ENCODE measurements at regions not wholly inside any gene's neighbourhood (a gene's known extent, or its start where the extent isn't known, plus 50 kb on each side); places are given as distances from the start of the nearest gene placed in this dataset.

- TF ChIP-seq ETS1 (IDR thresholded peaks at IDR 0.05) (no peak), EZH2 (IDR thresholded peaks at IDR 0.05; ENCODE audit: low read depth, unreplicated experiment) (no peak), POLR2AphosphoS5 (IDR thresholded peaks at IDR 0.05; ENCODE audit: low read depth) (no peak), CTCF (conservative IDR thresholded peaks at IDR 0.05; ENCODE audit: low read depth in 2 of 2) (no peak), NANOG (IDR thresholded peaks at IDR 0.05; ENCODE audit: borderline replicate concordance) (no peak), STAT1 (IDR thresholded peaks at IDR 0.05; ENCODE audit: unreplicated experiment) (no peak), EZH2phosphoT487 (IDR thresholded peaks at IDR 0.05; ENCODE audit: unreplicated experiment) (no peak), REST (IDR thresholded peaks at IDR 0.05; ENCODE audit: unreplicated experiment) (no peak)
Observed at GRCh38 chr9:117835798-117836197, 131.6 kb downstream of the TLR4 start (continued).

- no peak overlapping the region for H3K27ac ChIP-seq (ENCODE audit: low read depth)
- no peak overlapping the region for H3K4me3 ChIP-seq
- H4K20me1 ChIP-seq (replicated peaks; ENCODE audit: insufficient read depth) = no peaks in the 10 kb centered on the region
- no peak overlapping the region for H2AFZ ChIP-seq
- no peak overlapping the region for H3K4me2 ChIP-seq
- no peak for ATAC-seq
- H3F3A ChIP-seq (replicated peaks; ENCODE audit: low read depth) = no peaks in the 10 kb centered on the region
- H3K36me3 ChIP-seq (ENCODE audit: insufficient read depth) = no peaks in the 10 kb centered on the region
- no peaks in the 10 kb centered on the region for H3K27me3 ChIP-seq (ENCODE audit: insufficient read depth)
- peaks cover 8% of the 10 kb centered on the region; the same call in 1 of the 2 replicates for H3K9me2 ChIP-seq (ENCODE audit: insufficient read depth)
- peaks cover 65% of the 10 kb centered on the region for H3K9me3 Mint-ChIP-seq
- H3K79me2 ChIP-seq (replicated peaks; ENCODE audit: insufficient read depth) = no peaks in the 10 kb centered on the region
- H3K36me3 Mint-ChIP-seq (ENCODE audit: low read depth) = peaks cover 4% of the 10 kb centered on the region; the same call in 1 of the 3 replicates
- DNase-seq (ENCODE audit: low spot score) = no peak
- H3K4me1 ChIP-seq (ENCODE audit: insufficient read depth) = peaks cover 4% of the 10 kb centered on the region; the same call in 1 of the 2 replicates
- peaks cover 3% of the 10 kb centered on the region for H3K27me3 Mint-ChIP-seq (ENCODE audit: insufficient read depth, low read depth, poor library complexity)
- no peak overlapping the region for H3K4me3 Mint-ChIP-seq
- peaks cover 3% of the 10 kb centered on the region; the same call in 2 of the 3 replicates for H3K4me1 Mint-ChIP-seq
- no peak overlapping the region for H3K27ac Mint-ChIP-seq
- TF ChIP-seq POLR2AphosphoS5 (IDR thresholded peaks at IDR 0.05; ENCODE audit: low read depth) (no peak), ZNF462 (CRISPR knock-in tag; IDR thresholded peaks at IDR 0.05) (no peak), EZH2 (IDR thresholded peaks at IDR 0.05; ENCODE audit: low read depth, unreplicated experiment) (no peak)
Observed at GRCh38 chr9:117839862-117840261, 135.7 kb downstream of the TLR4 start.

Measured in GM23338 (cell line).